Neutrophil (primary cell): ENCODE measurements at regions not wholly inside any gene's neighbourhood (a gene's known extent, or its start where the extent isn't known, plus 50 kb on each side); places are given as distances from the start of the nearest gene placed in this dataset.

Source experiments
- H3K27ac ChIP-seq: fragments of 200-600 bp; sonication (generic); 2 replicates; pipeline ENCODE4 v1.5.1; 2016; ENCODE audit warnings: mild to moderate bottlenecking, moderate library complexity
- H3K27me3 ChIP-seq: fragments of 200-600 bp; sonication (generic); 2 replicates; pipeline ENCODE4 v1.6.0; 2016; ENCODE audit warnings: mild to moderate bottlenecking
- H3K36me3 ChIP-seq: fragments of 200-600 bp; sonication (generic); 2 replicates; pipeline ENCODE4 v1.5.1; 2017
- H3K4me1 ChIP-seq, 2 experiments: fragments of 200-600 bp in 1 of 2; sonication (generic) in 1 of 2; 1 replicate in 1 of 2; 2 replicates in 1 of 2; pipeline versions ENCODE4 v1.5.1 to v1.6.1; 2013 to 2016; ENCODE audit warnings: low read depth in 1 of 2, low read length in 1 of 2, mild to moderate bottlenecking in 1 of 2, moderate library complexity in 1 of 2; ENCODE audit not compliant: control insufficient read depth in 1 of 2, insufficient read depth in 1 of 2
- H3K4me3 ChIP-seq, 2 experiments: fragments of 200-600 bp in 1 of 2; sonication (generic) in 1 of 2; 1 replicate in 1 of 2; 2 replicates in 1 of 2; pipeline ENCODE4 v1.5.1; 2013 to 2016; ENCODE audit warnings: low read depth in 1 of 2, low read length in 1 of 2, mild to moderate bottlenecking in 1 of 2, moderate library complexity in 1 of 2
- H3K9me3 ChIP-seq: fragments of 200-600 bp; sonication (generic); 2 replicates; pipeline ENCODE4 v1.5.1; 2016
- CTCF ChIP-seq: fragments of 200-600 bp; sonication (generic); IDR thresholded peaks from 2 replicates; pipeline ENCODE4 v1.5.1; 2016; ENCODE audit warnings: antibody characterized with exemption

- H3K4me1 ChIP-seq: no peaks in the 10 kb centered on the region
- H3K27me3 ChIP-seq: peaks cover 48% of the 10 kb centered on the region
- no peaks in the 10 kb centered on the region for H3K36me3 ChIP-seq
- no peak overlapping the region for H3K27ac ChIP-seq
- TF ChIP-seq CTCF: no peak
- H3K4me3 ChIP-seq: no peak overlapping the region
- no peaks in the 10 kb centered on the region for H3K9me3 ChIP-seq
These were observed 70.8 kb downstream of the YTHDF1 start for GRCh38 chr20:63145156-63145555.

GRCh38 chr20:63142933-63143332 lies 73.0 kb downstream of the YTHDF1 start:
- peaks cover 48% of the 10 kb centered on the region for H3K27me3 ChIP-seq

GRCh38 chr20:63141531-63141930 lies 74.4 kb downstream of the YTHDF1 start:
- Histone ChIP-seq H3K27ac (no peak overlapping the region), H3K4me1 (no peaks in the 10 kb centered on the region), H3K36me3 (no peaks in the 10 kb centered on the region), H3K27me3 (peaks cover 39% of the 10 kb centered on the region), H3K9me3 (no peaks in the 10 kb centered on the region), H3K4me3 (no peak overlapping the region)
- no peak for TF ChIP-seq CTCF

More at GRCh38 chr20:63142933-63143332, 73.0 kb downstream of the YTHDF1 start:
- Histone ChIP-seq H3K9me3 (no peaks in the 10 kb centered on the region), H3K36me3 (no peaks in the 10 kb centered on the region), H3K27ac (no peak overlapping the region), H3K4me3 (no peak overlapping the region), H3K4me1 (no peaks in the 10 kb centered on the region)
- no peak for TF ChIP-seq CTCF

- no peak overlapping the region for H3K4me3 ChIP-seq
- H3K36me3 ChIP-seq: no peaks in the 10 kb centered on the region
- H3K27me3 ChIP-seq: peaks cover 32% of the 10 kb centered on the region
- TF ChIP-seq CTCF: no peak
- H3K4me1 ChIP-seq: no peaks in the 10 kb centered on the region
- no peaks in the 10 kb centered on the region for H3K9me3 ChIP-seq
- H3K27ac ChIP-seq: no peak overlapping the region
These were observed 75.2 kb downstream of the YTHDF1 start for GRCh38 chr20:63140514-63141433.

GRCh38 chr20:63139837-63140236 lies 76.1 kb downstream of the YTHDF1 start:
- Histone ChIP-seq H3K4me1 (no peaks in the 10 kb centered on the region), H3K9me3 (no peaks in the 10 kb centered on the region), H3K36me3 (no peaks in the 10 kb centered on the region), H3K27ac (no peak overlapping the region), H3K4me3 (no peak overlapping the region), H3K27me3 (peaks cover 22% of the 10 kb centered on the region)
- TF ChIP-seq CTCF: no peak
